GM18505 (cell line): ENCODE measurements at regions not wholly inside any gene's neighbourhood (a gene's known extent, or its start where the extent isn't known, plus 50 kb on each side); places are given as distances from the start of the nearest gene placed in this dataset.

ENCODE experiments used
- ATAC-seq: cut with Tn5 transposase; IDR thresholded peaks from one replicate; pipeline ENCODE4 v1.9.1; 2021; ENCODE audit not compliant: unreplicated experiment
- POLR2A ChIP-seq: IDR thresholded peaks from 4 replicates; pipeline ENCODE4 v1.6.1; 2011; ENCODE audit warnings: borderline replicate concordance; ENCODE audit not compliant: insufficient read depth, insufficient read length; ENCODE audit errors: extremely low read depth

DNA sequence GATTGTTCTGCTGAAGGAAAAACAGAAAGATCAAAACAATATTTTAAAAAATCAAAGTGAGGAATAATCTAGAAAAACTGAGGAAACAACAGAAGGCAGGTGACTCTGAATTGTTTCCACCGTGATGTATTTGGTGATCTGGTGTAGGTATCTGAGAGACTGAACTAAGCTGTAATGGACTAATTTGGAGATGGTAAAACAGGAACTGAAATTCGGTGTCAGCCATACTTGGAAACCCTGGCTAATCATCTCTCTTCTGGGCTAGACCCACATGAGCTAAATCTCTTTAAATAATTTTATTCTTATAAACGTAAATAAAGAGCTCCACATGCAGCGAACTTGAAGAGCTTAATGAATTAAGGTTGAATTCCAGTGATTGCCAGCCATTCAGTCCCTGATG lies 1226.1 kb downstream of the NCAM2 start:
- ATAC-seq: peak; percentile 67

DNA sequence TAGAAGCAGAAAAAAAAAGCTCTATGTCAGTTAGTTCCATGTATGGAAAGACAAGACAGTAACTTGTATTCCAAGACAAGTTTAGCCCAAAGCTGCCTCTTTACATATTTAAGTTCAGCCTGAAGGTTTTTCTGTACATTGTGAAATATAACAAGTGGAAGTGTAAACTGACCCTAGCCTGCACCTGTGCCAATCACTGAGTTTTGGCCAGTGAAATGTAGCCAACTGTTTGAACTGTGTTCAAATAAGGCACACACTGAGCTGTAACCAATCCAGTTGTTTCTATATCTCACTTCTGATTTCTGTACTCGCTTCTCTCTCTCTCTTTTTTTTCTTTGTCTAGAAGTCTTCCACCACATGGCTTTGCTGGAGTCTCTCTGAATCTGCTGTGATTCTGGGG lies 1227.1 kb downstream of the NCAM2 start:
- TF ChIP-seq POLR2A: no peak
- no peak for ATAC-seq

More for the DNA sequence above, 1226.1 kb downstream of the NCAM2 start:
- TF ChIP-seq POLR2A: no peak

DNA sequence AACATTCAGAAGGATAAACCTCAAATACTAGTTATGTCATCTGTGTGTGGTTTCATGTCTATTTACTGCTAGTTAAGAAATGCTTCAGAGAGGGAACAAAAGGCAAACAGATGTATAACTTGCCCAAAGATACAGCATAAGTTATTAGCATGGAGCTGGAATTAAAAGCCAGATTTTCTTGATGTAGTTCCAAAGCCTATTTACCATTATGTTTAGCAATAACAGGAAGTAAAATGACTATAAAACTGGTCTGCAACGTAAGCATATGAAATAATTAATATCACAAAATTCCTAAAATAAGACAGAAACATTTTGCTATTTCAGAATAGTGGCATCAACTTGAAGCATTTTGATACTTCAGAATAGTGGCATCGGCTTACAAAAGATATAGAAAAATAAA lies 1232.8 kb downstream of the NCAM2 start:
- TF ChIP-seq POLR2A: no peak
- no peak for ATAC-seq

DNA sequence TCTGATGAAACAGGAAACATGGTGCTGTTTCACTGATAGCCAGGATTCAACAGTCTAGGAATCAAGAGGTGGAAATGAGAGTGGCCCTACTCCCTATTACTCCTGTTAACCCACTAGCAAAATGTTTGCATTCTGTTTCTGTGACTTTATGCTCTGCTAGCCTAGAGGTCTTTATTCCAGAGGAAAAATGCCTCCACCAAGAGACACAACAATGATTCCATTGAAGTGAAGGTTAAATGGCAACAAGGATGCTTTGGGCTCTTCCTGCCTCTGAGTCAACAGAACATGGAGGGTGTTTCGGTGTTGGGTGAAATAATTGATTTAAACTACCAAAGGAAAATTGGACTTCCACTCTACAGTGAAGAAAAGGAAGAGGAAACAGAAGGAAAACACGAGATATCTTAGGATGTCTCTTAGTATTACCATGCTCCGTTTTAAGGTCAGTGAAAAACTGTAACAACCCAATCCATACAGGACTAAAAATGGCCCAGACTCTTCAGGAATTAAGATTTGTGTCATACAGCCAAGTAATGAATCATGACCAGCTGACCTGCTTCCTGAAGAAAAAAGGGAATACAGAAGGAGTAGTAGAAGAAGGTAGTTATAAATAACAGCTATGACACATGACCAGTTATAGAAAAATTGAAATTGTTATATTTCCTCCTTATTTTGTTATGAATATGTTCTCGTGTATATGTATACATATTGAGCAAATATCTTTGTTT lies 1237.8 kb downstream of the NCAM2 start:
- ATAC-seq: no peak
- no peak for TF ChIP-seq POLR2A

DNA sequence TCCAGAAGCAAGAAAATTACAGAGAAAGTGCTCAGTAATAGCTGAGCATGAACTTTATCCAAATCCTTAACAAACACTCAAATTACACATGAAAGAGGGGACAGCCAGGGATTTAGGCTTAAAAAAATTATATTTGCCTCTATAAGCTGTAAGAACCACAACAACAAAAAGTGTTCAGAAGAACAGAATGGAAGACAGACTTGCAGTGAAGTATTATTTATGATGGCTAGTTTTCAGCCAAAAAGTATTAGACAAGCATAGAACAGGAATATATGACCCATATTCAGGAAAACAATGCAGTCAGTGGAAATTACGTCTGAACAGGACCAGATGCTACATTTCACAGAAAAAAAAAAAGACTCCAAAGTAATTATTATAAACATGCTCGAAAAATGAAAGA lies 1246.3 kb downstream of the NCAM2 start:
- no peak for TF ChIP-seq POLR2A
- ATAC-seq: no peak

DNA sequence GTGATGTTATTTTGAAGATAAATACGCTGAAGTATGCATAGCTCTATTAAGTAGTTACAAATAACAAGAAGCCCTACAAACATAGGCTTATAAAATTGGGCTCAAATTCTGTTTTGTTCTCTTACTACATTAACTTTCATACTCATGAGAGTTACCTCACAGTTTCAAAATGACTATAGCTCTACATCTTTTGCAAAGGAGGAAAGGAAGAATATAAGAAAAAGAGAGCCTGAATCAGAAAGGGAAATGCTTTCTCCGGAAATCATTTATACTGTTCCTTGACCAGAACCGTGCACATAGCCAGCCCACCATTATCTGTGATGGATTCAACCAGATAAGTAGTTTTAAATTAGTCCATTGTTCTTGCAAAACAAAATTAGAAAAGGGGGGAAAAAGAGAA lies 1252.1 kb downstream of the NCAM2 start:
- TF ChIP-seq POLR2A: no peak
- ATAC-seq: no peak

DNA sequence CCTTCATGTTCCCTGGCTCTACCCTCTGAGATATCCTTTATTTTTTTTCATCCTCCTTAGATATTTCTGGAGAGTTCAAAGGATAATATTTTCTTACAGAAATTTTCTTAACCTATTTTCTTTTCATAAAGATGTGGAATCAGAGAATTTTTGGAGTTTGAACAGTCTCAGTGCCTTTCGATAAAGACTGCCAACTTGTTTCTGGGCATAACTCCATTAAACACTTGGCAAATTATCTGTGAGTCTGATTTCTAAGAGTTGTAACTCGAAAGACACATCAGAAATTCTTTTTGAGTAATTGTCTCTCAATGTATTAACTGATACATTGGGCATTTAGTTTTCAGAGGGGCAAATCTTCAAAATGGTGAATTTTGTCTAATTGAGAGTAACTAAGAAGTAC lies 1255.6 kb downstream of the NCAM2 start:
- no peak for ATAC-seq
- TF ChIP-seq POLR2A: no peak

DNA sequence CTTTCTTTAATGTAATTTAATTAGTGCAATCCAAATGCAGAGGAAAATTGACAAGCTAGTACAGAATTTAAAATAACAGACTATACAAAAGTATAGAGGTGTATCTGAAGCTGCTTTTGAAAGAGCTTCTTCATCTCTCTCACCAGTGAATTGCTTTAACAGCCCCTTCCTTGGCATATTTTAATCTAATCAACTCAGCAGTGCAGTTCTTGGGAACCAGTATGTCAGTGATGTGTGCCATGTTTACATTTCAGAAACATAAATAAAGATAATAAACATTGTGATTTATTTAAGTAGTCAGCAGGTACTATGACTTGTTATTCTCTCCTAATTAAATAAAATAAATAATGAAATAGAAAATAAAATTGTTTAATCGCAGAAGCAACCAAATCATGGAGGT lies 1260.6 kb downstream of the NCAM2 start:
- ATAC-seq: no peak
- TF ChIP-seq POLR2A: no peak

DNA sequence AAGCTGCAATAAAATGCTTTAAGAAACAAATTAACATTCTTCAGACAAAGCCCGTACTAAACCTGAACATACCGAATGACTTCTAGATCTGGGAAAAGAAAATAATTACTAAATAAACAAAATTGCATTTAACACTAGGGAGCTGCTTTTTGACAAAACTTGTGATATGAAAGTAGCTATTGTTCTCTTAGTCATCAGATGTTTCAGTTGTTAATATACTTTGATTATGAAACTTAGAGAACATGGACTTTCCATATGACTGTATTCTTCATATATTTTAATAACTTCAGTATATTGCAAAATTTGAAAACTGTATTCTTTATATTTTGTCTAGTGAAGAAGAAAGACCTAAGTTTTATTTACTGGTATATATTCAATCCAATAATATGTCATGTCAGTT lies 1262.1 kb downstream of the NCAM2 start:
- no peak for ATAC-seq
- TF ChIP-seq POLR2A: no peak

DNA sequence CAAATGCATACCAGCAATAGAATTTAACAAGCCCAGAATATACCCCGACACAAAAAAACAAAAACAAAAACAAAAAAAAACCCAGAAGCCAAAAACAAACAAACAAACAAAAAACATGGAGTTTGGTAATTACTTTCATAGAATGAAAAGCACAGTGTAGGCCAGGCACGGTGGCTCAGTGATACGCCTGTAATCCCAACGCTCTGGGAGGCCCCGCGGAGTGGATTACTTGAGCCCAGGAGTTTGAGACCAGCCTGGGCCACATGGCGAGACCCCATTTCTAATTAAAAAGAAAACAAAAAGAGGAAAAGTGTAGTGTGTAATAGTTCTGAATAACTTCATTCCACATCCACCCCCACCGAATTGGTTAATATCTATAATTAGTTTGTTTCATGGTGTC lies 1265.7 kb downstream of the NCAM2 start:
- TF ChIP-seq POLR2A: no peak

DNA sequence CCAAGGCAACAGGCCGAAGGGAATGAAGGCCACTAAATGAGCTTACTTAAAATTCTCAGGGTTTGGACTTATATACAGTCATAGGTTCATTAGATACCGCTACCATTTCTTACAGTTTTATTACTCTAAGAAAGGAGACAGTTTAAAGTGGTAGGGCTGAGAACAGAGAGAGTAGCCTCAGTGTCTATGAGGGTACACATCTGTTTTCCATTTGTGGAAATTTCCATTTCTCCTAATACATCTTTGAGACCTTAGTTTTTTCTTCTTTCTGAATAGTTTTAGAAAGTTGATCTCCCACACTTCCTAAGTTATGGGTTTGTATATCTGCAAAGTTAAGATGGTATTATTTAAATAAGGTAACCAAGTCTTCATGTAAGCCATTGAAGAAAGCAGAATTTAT lies 1279.1 kb downstream of the NCAM2 start:
- no peak for ATAC-seq
- TF ChIP-seq POLR2A: no peak

More for the DNA sequence above, 1265.7 kb downstream of the NCAM2 start:
- no peak for ATAC-seq

DNA sequence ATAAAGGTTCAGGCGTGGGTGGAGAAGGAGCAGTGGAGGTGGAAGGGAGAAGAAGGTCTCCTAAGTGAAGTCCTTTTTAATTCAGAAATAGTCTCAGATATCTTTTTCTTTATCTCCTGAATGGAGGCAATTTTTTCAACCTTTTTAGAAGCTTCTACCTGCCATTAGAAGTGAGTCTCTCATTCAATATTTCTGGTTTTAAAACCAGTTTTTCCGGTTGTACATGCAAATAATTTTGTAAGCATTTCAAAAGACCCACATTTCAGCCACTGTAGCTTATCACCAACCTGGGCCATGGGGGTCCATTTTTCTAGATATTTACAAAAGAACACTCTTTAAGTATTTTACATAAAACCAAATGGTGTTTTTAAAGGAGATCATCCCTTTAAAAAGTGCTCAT lies 1280.2 kb downstream of the NCAM2 start:
- ATAC-seq: no peak
- TF ChIP-seq POLR2A: no peak

DNA sequence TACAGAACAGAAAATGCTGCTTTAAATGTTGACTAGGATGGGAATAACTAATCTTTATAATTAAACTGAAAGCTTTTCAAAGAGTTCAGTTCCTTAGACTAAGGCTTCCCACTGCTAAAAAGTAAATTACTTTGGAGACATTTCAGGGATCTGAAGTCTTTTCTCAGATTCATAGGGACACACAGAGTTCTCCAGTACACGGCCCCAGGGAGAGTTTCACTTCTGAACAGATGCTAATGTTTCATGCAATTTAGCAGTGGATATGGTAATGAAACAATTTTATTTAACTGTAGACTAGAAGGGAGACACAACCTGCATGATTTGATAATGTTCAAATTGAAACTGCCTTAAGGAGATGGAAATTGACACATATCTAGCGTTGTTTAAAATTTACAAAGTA lies 1282.6 kb downstream of the NCAM2 start:
- no peak for ATAC-seq
- TF ChIP-seq POLR2A: no peak

DNA sequence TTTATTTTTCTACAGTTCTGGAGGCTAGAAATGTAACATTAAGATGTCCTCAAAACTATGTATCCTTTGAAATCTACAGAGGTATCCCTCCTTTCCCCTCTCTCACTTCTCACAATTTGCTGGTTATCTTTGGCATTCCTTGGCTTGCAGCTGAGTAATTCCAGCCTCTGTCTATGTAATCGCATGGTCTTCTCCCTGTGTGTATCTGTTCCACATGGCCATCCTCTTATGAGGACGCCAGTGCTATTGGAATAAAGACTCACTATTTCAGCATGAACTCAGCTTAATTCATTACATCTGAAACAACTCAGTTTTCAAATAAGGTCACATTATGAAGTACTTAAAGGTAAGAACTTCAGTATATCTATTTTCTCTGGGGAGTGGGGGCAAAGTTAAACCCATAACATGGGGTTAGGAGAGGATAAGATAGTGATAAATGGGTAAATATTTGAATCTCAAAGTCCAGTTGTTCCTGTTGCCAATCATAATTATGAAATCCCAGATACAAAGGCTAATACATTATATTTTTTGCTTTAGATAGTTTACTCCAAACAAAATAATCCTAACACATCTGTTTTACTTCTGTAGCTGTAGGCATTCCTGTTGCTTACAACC lies 1290.8 kb downstream of the NCAM2 start:
- TF ChIP-seq POLR2A: no peak
- ATAC-seq: no peak

DNA sequence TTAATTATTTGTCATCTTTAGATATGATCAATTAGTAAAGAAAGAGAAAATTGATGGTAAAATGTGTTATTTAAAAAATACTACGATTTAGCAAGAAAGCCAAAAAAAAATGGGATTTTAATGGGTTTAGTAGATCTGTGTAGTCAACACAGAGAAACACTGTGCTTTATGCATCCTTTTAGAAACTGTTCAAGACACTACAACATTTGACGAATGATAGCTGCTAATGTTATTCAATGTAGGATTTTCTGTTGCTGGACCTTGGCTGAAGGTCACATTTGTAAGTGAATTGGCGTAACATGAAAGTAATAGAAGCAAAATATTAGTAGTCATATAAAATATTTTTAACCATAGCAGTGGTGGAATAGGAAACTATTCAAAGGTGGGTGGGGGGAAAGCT lies 1293.9 kb downstream of the NCAM2 start:
- no peak for ATAC-seq
- TF ChIP-seq POLR2A: no peak

DNA sequence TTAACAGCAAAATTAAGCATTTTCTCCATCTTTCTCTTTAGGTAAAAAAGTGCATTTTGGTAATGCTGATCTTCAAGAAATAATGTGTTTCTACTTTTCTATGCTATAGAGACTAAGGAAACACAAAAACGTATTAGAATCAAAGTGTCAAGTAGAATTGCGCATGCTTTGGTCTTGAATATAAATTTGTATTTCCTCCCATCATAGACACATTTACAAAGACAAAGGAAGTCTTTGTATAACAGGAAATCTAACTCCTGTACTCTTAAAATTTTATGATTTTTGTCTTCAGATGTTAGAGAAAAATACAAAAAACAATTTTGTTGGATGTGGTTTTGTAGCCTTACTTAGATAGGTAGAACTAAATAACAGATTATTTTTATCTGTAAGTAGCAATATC lies 1299.4 kb downstream of the NCAM2 start:
- no peak for TF ChIP-seq POLR2A
- no peak for ATAC-seq
